Glutamatergic neuron (in vitro differentiated cells): ENCODE measurements at regions not wholly inside any gene's neighbourhood (a gene's known extent, or its start where the extent isn't known, plus 50 kb on each side); places are given as distances from the start of the nearest gene placed in this dataset.

Experiments used
- DNase-seq: peaks from one replicate; pipeline ENCODE4 v3.0.0; 2022
- H3K27ac Mint-ChIP-seq: one replicate; pipeline ENCODE4 v1.8.0; 2020; ENCODE audit warnings: mild to moderate bottlenecking, mixed read lengths, inconsistent platforms; ENCODE audit not compliant: unreplicated experiment
- H3K27me3 Mint-ChIP-seq: one replicate; pipeline ENCODE4 v1.8.0; 2020; ENCODE audit warnings: mild to moderate bottlenecking, moderate library complexity, mixed read lengths, inconsistent platforms; ENCODE audit not compliant: unreplicated experiment
- H3K36me3 Mint-ChIP-seq: one replicate; pipeline ENCODE4 v1.8.0; 2020; ENCODE audit warnings: mild to moderate bottlenecking, mixed read lengths, inconsistent platforms; ENCODE audit not compliant: unreplicated experiment
- H3K4me1 Mint-ChIP-seq: one replicate; pipeline ENCODE4 v1.8.0; 2020; ENCODE audit warnings: mild to moderate bottlenecking, low read depth, mixed read lengths, inconsistent platforms; ENCODE audit not compliant: unreplicated experiment
- H3K4me3 Mint-ChIP-seq: one replicate; pipeline ENCODE4 v1.8.0; 2020; ENCODE audit warnings: mild to moderate bottlenecking, mixed read lengths, inconsistent platforms; ENCODE audit not compliant: unreplicated experiment
- H3K9me3 Mint-ChIP-seq: one replicate; pipeline ENCODE4 v1.8.0; 2020; ENCODE audit warnings: mild to moderate bottlenecking, moderate library complexity, mixed read lengths, inconsistent platforms; ENCODE audit not compliant: unreplicated experiment
- TF ChIP-seq, protein P1 (sequence below): fragments of 200-600 bp; sonication (generic); IDR thresholded peaks from one replicate; pipeline ENCODE4 v1.5.0; 2021; ENCODE audit not compliant: partially characterized antibody, unreplicated experiment

DNA sequence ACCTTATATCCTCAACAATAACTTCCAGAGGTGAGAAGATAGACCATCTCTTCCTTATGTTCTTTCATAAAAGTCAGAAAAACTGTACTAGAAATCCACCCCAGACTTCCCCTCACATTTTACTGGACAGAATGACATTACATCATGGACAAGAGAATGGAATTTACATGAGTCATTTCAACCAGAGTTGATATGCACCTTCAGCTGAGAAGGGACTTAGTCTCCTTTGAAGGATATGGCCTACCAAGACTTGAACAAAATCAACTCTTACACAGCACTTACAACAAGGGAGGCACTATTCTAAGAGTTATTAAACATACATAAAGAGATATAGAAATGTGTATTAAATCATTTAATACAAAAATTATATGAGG, 380.0 kb upstream of the DPH6 start:
- Mint-ChIP-seq H3K27ac (no peak overlapping the region), H3K27me3 (peaks cover 2% of the 10 kb centered on the region), H3K4me1 (peaks cover 2% of the 10 kb centered on the region), H3K4me3 (no peak overlapping the region), H3K9me3 (no peaks in the 10 kb centered on the region), H3K36me3 (no peaks in the 10 kb centered on the region)
- TF ChIP-seq, protein P1, sequence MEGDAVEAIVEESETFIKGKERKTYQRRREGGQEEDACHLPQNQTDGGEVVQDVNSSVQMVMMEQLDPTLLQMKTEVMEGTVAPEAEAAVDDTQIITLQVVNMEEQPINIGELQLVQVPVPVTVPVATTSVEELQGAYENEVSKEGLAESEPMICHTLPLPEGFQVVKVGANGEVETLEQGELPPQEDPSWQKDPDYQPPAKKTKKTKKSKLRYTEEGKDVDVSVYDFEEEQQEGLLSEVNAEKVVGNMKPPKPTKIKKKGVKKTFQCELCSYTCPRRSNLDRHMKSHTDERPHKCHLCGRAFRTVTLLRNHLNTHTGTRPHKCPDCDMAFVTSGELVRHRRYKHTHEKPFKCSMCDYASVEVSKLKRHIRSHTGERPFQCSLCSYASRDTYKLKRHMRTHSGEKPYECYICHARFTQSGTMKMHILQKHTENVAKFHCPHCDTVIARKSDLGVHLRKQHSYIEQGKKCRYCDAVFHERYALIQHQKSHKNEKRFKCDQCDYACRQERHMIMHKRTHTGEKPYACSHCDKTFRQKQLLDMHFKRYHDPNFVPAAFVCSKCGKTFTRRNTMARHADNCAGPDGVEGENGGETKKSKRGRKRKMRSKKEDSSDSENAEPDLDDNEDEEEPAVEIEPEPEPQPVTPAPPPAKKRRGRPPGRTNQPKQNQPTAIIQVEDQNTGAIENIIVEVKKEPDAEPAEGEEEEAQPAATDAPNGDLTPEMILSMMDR, result no peak
- no peak for DNase-seq

DNA sequence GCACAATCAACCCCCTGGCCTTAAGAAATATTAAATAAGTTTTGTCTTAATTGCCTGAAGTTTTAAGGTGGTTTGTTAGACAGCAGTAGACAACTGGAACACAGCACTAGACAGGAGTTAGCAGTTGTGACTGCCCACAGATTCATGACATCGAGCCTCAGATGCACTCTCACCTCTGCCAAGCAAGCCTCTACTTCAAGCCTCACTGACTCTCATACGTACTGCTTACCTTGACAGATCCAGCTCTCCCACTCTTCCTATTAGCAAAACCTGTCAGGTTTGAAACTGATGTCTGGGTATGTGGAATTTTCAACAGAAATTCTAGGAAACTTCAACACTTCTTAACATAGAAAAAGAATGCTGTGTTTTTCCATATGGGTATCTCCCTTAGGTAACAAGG, 382.9 kb upstream of the DPH6 start:
- H3K27me3 Mint-ChIP-seq, result peaks cover 2% of the 10 kb centered on the region
- no peaks in the 10 kb centered on the region for H3K4me1 Mint-ChIP-seq
- TF ChIP-seq, protein P1, result no peak
- H3K4me3 Mint-ChIP-seq, result no peak overlapping the region
- no peaks in the 10 kb centered on the region for H3K9me3 Mint-ChIP-seq
- no peaks in the 10 kb centered on the region for H3K36me3 Mint-ChIP-seq
- H3K27ac Mint-ChIP-seq, result no peak overlapping the region
- no peak for DNase-seq

- H3K4me1 Mint-ChIP-seq, result no peaks in the 10 kb centered on the region
- no peak overlapping the region for H3K4me3 Mint-ChIP-seq
- no peaks in the 10 kb centered on the region for H3K9me3 Mint-ChIP-seq
- H3K36me3 Mint-ChIP-seq, result no peaks in the 10 kb centered on the region
- no peak for DNase-seq
- no peak overlapping the region for H3K27ac Mint-ChIP-seq
- TF ChIP-seq, protein P1, result no peak
- peaks cover 2% of the 10 kb centered on the region for H3K27me3 Mint-ChIP-seq
These were observed 383.9 kb upstream of the DPH6 start for GRCh38 chr15:35929740-35930444.

DNA sequence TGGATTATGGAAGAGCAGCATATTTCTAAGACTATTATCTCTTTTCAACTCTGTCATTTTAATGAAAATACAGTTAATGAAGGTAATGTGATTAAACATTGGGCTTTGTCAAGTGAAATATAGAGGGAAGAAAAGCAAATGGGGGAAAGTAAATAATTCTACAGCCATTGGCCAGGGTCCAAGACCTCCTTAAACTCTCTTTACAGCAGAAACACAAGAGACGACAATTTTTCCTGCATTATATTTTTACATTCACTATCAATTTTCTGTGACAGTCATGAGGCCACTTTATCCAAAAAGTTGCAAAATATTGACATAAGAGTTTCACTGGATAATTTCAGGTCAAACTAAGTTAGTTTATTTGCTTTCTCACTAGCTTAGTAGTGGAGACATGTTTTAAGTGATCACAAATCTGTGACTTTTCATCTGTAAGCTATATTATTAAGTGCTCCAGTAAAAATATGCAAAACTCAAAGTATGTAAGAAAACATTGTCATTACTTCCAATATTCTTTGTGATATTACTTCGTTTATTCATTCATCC, 385.9 kb upstream of the DPH6 start:
- Mint-ChIP-seq H3K27ac (no peak overlapping the region), H3K27me3 (no peaks in the 10 kb centered on the region)

GRCh38 chr15:35932531-35932930, 386.6 kb upstream of the DPH6 start:
- no peaks in the 10 kb centered on the region for H3K27me3 Mint-ChIP-seq
- TF ChIP-seq, protein P1, result no peak
- H3K27ac Mint-ChIP-seq, result no peak overlapping the region
- no peak overlapping the region for H3K4me3 Mint-ChIP-seq
- no peaks in the 10 kb centered on the region for H3K9me3 Mint-ChIP-seq
- no peak for DNase-seq
- H3K36me3 Mint-ChIP-seq, result no peaks in the 10 kb centered on the region
- no peaks in the 10 kb centered on the region for H3K4me1 Mint-ChIP-seq

More for the DNA sequence above, 385.9 kb upstream of the DPH6 start:
- no peaks in the 10 kb centered on the region for H3K9me3 Mint-ChIP-seq
- H3K36me3 Mint-ChIP-seq, result no peaks in the 10 kb centered on the region
- no peaks in the 10 kb centered on the region for H3K4me1 Mint-ChIP-seq
- TF ChIP-seq, protein P1, result no peak
- DNase-seq, result no peak
- no peak overlapping the region for H3K4me3 Mint-ChIP-seq
